Psoas muscle (tissue), 7 donors: ENCODE measurements at regions not wholly inside any gene's neighbourhood (a gene's known extent, or its start where the extent isn't known, plus 50 kb on each side); places are given as distances from the start of the nearest gene placed in this dataset.
"Not testable (repeated sequence)": the region's sequence is repeated elsewhere in the genome, so short reads cannot be mapped to it uniquely, and the experiment has no call there.

ENCODE experiments used
- ATAC-seq, 4 donors: fragments of 200-7000 bp; cut with Tn5 transposase; one replicate each; pipeline ENCODE4 v1.9.1; 2020; ENCODE audit warnings: moderate library complexity in 3 of 4, mild to moderate bottlenecking in 2 of 4
- DNase-seq, 2 donors: peaks; one replicate each; pipeline ENCODE4 v3.0.0-alpha.2; 2020
- H3K27ac ChIP-seq: fragments of 200-600 bp; one replicate; pipeline ENCODE4 v1.8.0; 2022
- H3K27me3 ChIP-seq, 3 donors: fragments of 200-600 bp in 1 of 3; one replicate each; pipeline versions ENCODE4 v1.6.1 to v1.8.0; 2013 to 2022; ENCODE audit warnings: low read length in 2 of 3, mild to moderate bottlenecking in 2 of 3, moderate library complexity in 1 of 3; ENCODE audit not compliant: insufficient read depth in 3 of 3
- H3K36me3 ChIP-seq, 2 donors: fragments of 200-600 bp in 1 of 2; one replicate each; pipeline versions ENCODE4 v1.6.1 to v1.8.0; 2013 to 2022; ENCODE audit warnings: low read depth in 1 of 2, mild to moderate bottlenecking in 1 of 2, moderate library complexity in 1 of 2; ENCODE audit not compliant: insufficient read depth in 1 of 2
- H3K4me1 ChIP-seq: fragments of 200-600 bp; one replicate; pipeline ENCODE4 v1.8.0; 2022
- H3K4me3 ChIP-seq: fragments of 200-600 bp; one replicate; pipeline ENCODE4 v1.8.0; 2022; ENCODE audit warnings: mild to moderate bottlenecking
- H3K9me3 ChIP-seq: fragments of 200-600 bp; one replicate; pipeline ENCODE4 v1.8.0; 2022
- CTCF ChIP-seq: fragments of 200-600 bp; IDR thresholded peaks from one replicate; pipeline ENCODE4 v1.8.0; 2022; ENCODE audit warnings: antibody characterized with exemption
- WGBS, 3 donors: extraction: QIAGEN DNeasy Blood & Tissue Kit; methylation state at CpG; one replicate each; pipeline versions ENCODE4 v1.1.6 to v1.1.7; 2013; 5-methylcytosine and 5-hydroxymethylcytosine counted together
- intact Hi-C, 2 donors: fragments of 100-400 bp; cut with DNase I; formaldehyde crosslinking; loops; one replicate each; pipeline versions ENCODE4 v1.11.0 to v1.14.2; 2022
- donor health status: healthy with polysubstance abuse.
- donor health status: DM: no; HTN: no; CAD: no; lungs with moderate emphysema.
- donor health status: Bipolar disorder and iron deficiency.
- donor health status: healthy.
- donor health status: DM: yes; HTN: yes; CAD: no.
- donor health status: DM: no; HTN: no; CAD: no.
- donor health status: DM: yes; HTN: yes; CAD: no.

- Histone ChIP-seq H3K4me1 (no peaks in the 10 kb centered on the region), H3K4me3 (no peak overlapping the region), H3K9me3 (no peaks in the 10 kb centered on the region), H3K36me3 (no peaks in the 10 kb centered on the region), H3K27me3 (no peaks in the 10 kb centered on the region), H3K27ac (no peak overlapping the region)
- ATAC-seq: no peak
- WGBS, 3 donors: 38 to 50% (median 47%) methylated on average over 3 of the region's 3 CpGs
- DNase-seq: no peak
- TF ChIP-seq CTCF: no peak
- intact Hi-C loops: no loop called here
These were observed 1158.8 kb upstream of the SORCS1 start for GRCh38 chr10:108323274-108323798.

DNA sequence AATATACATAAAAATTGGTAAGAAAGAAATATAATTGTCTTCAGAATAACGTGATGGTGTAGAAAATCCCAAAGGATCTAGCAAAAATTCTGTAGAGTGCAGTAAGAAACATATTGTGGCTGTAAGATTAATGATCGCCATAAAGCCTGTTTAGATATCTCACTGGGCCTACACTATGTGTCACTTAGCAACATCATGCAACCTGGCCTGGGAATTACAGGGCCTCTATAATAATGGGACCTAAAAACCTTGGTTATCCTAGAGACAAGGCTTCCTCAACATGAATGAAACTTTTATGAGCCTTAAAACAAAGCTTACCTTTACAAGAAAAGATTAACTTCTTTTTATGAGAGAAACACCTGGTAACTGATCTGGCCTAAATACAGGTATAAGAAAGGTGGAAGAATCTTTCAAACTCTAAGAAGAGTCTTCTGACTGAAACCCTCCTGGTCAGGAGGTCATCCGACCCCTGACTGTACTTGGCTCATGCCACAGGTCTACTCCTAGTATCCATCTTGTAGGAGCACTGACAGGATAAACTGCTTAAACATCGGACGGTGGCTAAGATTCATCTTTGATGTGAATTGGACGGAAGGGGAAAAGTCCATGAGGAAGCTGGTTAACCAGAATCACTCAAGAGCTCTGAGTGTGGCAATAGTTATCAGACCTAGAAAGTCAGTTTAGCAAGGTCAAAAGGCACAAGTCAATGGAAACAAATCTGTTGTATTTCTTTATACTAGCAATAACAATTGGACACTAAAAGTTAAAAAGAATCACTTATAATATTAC is 1155.1 kb upstream of the SORCS1 start:
- no peak overlapping the region for H3K4me3 ChIP-seq
- ATAC-seq: no peak
- 76 to 81% (median 79%) methylated on average over 6 of the region's 6 CpGs for WGBS, 3 donors
- no peaks in the 10 kb centered on the region for H3K27me3 ChIP-seq
- TF ChIP-seq CTCF: no peak
- no peaks in the 10 kb centered on the region for H3K9me3 ChIP-seq
- DNase-seq: no peak
- H3K27ac ChIP-seq: no peak overlapping the region
- H3K4me1 ChIP-seq: no peaks in the 10 kb centered on the region
- no peaks in the 10 kb centered on the region for H3K36me3 ChIP-seq
- intact Hi-C loops: no loop called here

- H3K4me3 ChIP-seq, ATAC-seq, H3K4me1 ChIP-seq, DNase-seq, H3K9me3 ChIP-seq, intact Hi-C loops, H3K36me3 ChIP-seq, H3K27me3 ChIP-seq, H3K27ac ChIP-seq: not testable (repeated sequence)
- 56 to 73% (median 64%) methylated on average over 7 to 17 of the region's 25 CpGs for WGBS, 3 donors
These were observed 1151.1 kb upstream of the SORCS1 start for GRCh38 chr10:108315636-108316035.

GRCh38 chr10:108307925-108308312 is 1143.4 kb upstream of the SORCS1 start:
- ATAC-seq (no peak), DNase-seq (no peak)
- Histone ChIP-seq H3K27me3 (no peaks in the 10 kb centered on the region), H3K36me3 (no peaks in the 10 kb centered on the region), H3K4me1 (no peaks in the 10 kb centered on the region), H3K9me3 (no peaks in the 10 kb centered on the region), H3K4me3 (no peak overlapping the region), H3K27ac (no peak overlapping the region)
- 92 to 94% (median 93%) methylated on average over 7 of the region's 7 CpGs for WGBS, 3 donors
- TF ChIP-seq CTCF: no peak
- intact Hi-C loops: no loop called here

- H3K4me1 ChIP-seq: no peaks in the 10 kb centered on the region
- H3K27ac ChIP-seq: no peak overlapping the region
- no peak for DNase-seq
- intact Hi-C loops: no loop called here
- H3K9me3 ChIP-seq: no peaks in the 10 kb centered on the region
- no peaks in the 10 kb centered on the region for H3K36me3 ChIP-seq
- H3K4me3 ChIP-seq: no peak overlapping the region
- no peak for TF ChIP-seq CTCF
- ATAC-seq: no peak
- H3K27me3 ChIP-seq: no peaks in the 10 kb centered on the region
These were observed 1142.9 kb upstream of the SORCS1 start for GRCh38 chr10:108307250-108307924.
